ENCODE measurements at regions not wholly inside any gene's neighbourhood (a gene's known extent, or its start where the extent isn't known, plus 50 kb on each side); places are given as distances from the start of the nearest gene placed in this dataset.

DNA sequence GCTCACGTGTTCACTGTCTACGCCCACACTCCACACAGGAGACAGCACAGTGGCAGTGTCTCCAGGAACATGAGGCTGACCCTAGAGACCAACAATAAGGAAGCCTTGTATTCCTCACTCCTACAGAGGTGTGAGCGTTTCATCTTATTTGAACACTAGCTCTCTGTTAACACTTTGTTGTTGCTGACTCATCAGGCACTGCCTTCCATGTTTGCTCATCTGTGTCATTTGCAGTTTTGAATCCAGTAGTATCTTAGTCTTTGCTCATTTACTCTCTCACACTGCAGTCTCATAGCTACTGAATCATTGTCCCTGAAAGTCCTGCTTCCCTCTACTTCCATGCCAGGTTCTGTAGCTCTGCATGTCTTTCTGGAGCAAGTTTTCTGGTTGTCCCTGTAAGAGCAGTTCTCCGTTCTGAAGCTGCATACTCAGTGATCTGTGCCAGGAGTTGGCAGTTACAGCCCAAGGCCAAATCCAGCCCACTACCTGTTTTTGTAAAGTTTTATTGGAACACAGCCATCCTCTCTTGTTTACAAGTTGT, 80.3 kb upstream of the DCLK2 start:
- Mint-ChIP-seq H3K4me3 (no peak overlapping the region), H3K9me3 (no peaks in the 10 kb centered on the region), H3K27me3 (peaks cover 1% of the 10 kb centered on the region), H3K27ac (no peak overlapping the region), H3K4me1 (no peaks in the 10 kb centered on the region), H3K36me3 (ENCODE audit: low read depth) (no peaks in the 10 kb centered on the region)
- ChIA-PET POLR2A (no interaction called here), CTCF (interaction anchor here (0.9 to 2.0 kb wide), 4 partner anchors 15 to 869 kb away, joined by 3 to 22 read pairs (median 6); no protein-coding TSS in a partner anchor)
- DNase-seq (no peak), ATAC-seq (ENCODE audit: low read depth) (no peak)
- TF ChIP-seq, protein P1, sequence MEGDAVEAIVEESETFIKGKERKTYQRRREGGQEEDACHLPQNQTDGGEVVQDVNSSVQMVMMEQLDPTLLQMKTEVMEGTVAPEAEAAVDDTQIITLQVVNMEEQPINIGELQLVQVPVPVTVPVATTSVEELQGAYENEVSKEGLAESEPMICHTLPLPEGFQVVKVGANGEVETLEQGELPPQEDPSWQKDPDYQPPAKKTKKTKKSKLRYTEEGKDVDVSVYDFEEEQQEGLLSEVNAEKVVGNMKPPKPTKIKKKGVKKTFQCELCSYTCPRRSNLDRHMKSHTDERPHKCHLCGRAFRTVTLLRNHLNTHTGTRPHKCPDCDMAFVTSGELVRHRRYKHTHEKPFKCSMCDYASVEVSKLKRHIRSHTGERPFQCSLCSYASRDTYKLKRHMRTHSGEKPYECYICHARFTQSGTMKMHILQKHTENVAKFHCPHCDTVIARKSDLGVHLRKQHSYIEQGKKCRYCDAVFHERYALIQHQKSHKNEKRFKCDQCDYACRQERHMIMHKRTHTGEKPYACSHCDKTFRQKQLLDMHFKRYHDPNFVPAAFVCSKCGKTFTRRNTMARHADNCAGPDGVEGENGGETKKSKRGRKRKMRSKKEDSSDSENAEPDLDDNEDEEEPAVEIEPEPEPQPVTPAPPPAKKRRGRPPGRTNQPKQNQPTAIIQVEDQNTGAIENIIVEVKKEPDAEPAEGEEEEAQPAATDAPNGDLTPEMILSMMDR (IDR thresholded peaks at IDR 0.05), result no peak
- intact Hi-C loops (cut with micrococcal nuclease), result no loop called here

DNA sequence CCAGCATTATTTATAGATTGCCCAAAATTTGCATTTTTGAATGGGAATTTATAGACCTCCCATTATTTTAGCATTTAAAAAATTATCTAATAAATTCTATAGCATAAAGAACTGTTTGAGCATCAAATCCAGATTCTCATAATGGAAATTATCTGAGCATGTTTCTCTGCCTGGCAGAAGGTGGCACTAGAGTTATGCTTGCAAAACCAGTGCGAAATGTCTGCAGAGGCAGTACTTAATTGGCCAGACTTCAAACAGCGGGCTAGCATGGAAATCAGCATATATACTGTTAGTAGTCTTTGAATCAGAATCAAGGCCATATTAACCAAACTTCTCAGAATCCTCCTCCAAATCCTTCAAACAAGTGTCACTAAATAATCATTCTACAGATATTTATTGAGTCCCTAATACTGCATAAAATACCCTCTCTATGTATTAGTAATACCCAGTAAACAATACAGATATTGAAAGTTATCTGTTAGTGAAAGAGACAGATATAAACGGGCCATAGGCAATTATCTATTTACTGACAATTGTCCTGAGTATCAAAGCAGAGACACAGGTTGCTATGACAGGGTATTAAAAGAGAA, 78.7 kb upstream of the DCLK2 start:
- ChIA-PET POLR2A (no interaction called here), CTCF (interaction anchor here (1.9 to 2.0 kb wide), 2 partner anchors 209 to 243 kb away, joined by 9 to 22 read pairs; no protein-coding TSS in a partner anchor)
- Mint-ChIP-seq H3K9me3 (no peaks in the 10 kb centered on the region), H3K27me3 (no peaks in the 10 kb centered on the region), H3K27ac (no peak overlapping the region), H3K36me3 (ENCODE audit: low read depth) (no peaks in the 10 kb centered on the region), H3K4me3 (no peak overlapping the region), H3K4me1 (no peaks in the 10 kb centered on the region)
- TF ChIP-seq, protein P1 (IDR thresholded peaks at IDR 0.05), result no peak
- intact Hi-C loops (cut with micrococcal nuclease), result loop anchor here (1.0 kb wide), 3 partner anchors 210 to 868 kb away; no protein-coding TSS in a partner anchor
- no peak for DNase-seq
- peak; percentile 54 for ATAC-seq (ENCODE audit: low read depth)

DNA sequence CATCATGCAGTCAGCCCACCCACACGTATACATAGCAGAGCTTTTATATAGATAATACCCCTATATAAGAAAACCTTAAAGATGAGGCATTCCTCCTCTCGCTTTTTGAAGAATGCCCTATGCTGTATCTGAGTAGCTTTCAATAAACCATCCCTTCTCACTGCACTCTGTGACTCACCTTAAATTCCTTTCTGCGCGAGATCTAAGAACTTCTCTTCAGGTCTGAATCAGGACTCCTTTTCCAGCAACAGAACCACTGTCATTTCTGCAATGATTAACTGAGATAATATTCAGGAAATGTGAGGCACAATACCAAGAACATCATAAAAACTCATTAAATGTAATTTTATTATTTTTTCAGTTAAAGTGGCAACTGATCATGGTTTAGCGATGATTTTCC, 76.4 kb upstream of the DCLK2 start:
- Mint-ChIP-seq H3K27me3 (no peaks in the 10 kb centered on the region), H3K36me3 (ENCODE audit: low read depth) (no peaks in the 10 kb centered on the region), H3K4me1 (no peaks in the 10 kb centered on the region), H3K27ac (no peak overlapping the region), H3K9me3 (no peaks in the 10 kb centered on the region), H3K4me3 (no peak overlapping the region)
- ChIA-PET CTCF (interaction anchor here (1.0 kb wide), 1 partner anchor 9 kb away, joined by 3 read pairs; no protein-coding TSS in a partner anchor), POLR2A (no interaction called here)
- TF ChIP-seq, protein P1 (IDR thresholded peaks at IDR 0.05), result no peak
- intact Hi-C loops (cut with micrococcal nuclease), result no loop called here
- no peak for ATAC-seq (ENCODE audit: low read depth)
- DNase-seq, result no peak

DNA sequence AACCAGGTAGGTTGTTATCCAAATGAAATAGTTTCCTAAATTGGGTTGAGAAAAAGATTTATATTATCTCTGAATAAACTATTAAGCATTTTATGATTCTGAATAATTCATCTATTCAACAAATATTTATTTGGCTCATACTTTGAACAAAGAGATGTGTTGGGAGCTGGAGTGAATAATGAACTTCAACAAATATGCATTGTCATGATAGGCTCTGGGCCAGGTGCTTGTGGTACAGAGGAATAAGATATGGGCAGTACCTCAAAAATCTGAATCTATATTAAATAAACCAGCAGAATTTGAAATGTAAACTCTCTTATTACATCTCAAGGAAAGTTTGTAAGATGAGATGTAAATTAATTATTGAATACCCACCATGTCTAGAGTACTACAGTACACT, 75.7 kb upstream of the DCLK2 start:
- DNase-seq (no peak), ATAC-seq (ENCODE audit: low read depth) (no peak)
- no peak overlapping the region for H3K4me3 Mint-ChIP-seq
- H3K4me1 Mint-ChIP-seq, result no peaks in the 10 kb centered on the region
- intact Hi-C loops (cut with micrococcal nuclease), result no loop called here
- H3K27ac Mint-ChIP-seq, result no peak overlapping the region
- no peaks in the 10 kb centered on the region for H3K9me3 Mint-ChIP-seq
- no peaks in the 10 kb centered on the region for H3K36me3 Mint-ChIP-seq (ENCODE audit: low read depth)
- CTCF ChIA-PET, result interaction anchor here (1.0 to 1.4 kb wide), 3 partner anchors 8 to 241 kb away, joined by 3 to 12 read pairs (median 4); no protein-coding TSS in a partner anchor
- TF ChIP-seq, protein P1 (IDR thresholded peaks at IDR 0.05), result no peak
- POLR2A ChIA-PET, result no interaction called here
- H3K27me3 Mint-ChIP-seq, result peaks cover 2% of the 10 kb centered on the region

DNA sequence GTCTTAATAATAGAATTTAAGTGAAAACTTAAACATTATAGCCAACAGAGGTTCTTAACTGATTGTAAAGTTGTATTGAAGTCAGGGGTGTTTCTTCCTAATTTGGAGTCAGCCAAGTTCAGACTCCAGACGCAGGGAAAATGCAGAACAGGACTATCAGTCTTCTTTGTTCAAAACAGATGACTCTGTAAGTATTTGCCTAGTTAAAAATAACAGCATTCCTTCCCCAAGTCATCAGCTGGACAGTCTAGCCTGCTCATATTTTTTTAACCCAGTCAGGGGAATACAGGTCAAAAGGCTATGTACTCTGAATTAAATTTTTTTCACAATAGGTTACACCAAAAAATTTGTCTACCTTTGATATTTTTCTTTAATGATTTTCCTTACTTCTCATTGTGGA, 73.8 kb upstream of the DCLK2 start:
- TF ChIP-seq, protein P1 (IDR thresholded peaks at IDR 0.05), result no peak
- ATAC-seq (ENCODE audit: low read depth), result no peak
- DNase-seq, result no peak
- no peak overlapping the region for H3K27ac Mint-ChIP-seq
- H3K4me1 Mint-ChIP-seq, result no peaks in the 10 kb centered on the region
- H3K9me3 Mint-ChIP-seq, result no peaks in the 10 kb centered on the region
- H3K4me3 Mint-ChIP-seq, result no peak overlapping the region
- POLR2A ChIA-PET, result no interaction called here
- CTCF ChIA-PET, result interaction anchor here (2.6 to 9.6 kb wide), 2 partner anchors 206 to 238 kb away, joined by 9 to 142 read pairs; no protein-coding TSS in a partner anchor
- no peaks in the 10 kb centered on the region for H3K36me3 Mint-ChIP-seq (ENCODE audit: low read depth)
- intact Hi-C loops (cut with micrococcal nuclease), result no loop called here
- peaks cover 5% of the 10 kb centered on the region for H3K27me3 Mint-ChIP-seq
